ENCODE measurements at regions not wholly inside any gene's neighbourhood (a gene's known extent, or its start where the extent isn't known, plus 50 kb on each side); places are given as distances from the start of the nearest gene placed in this dataset.

GRCh38 chr13:33376212-33376611 is 90.7 kb upstream of the STARD13 start:
- no peaks in the 10 kb centered on the region for H3F3A ChIP-seq (ENCODE audit: insufficient read depth, low read length)
- no peaks in the 10 kb centered on the region for H3K27me3 ChIP-seq (replicated peaks; ENCODE audit: insufficient read depth, low read length)
- TF ChIP-seq CTCF (IDR thresholded peaks at IDR 0.05; ENCODE audit: low read length), result no peak
- TF ChIP-seq EZH2 (optimal IDR thresholded peaks at IDR 0.05; ENCODE audit: low read depth, low read length), result no peak
- no peak for TF ChIP-seq EZH2phosphoT487 (IDR thresholded peaks at IDR 0.05; ENCODE audit: low read length)
- H2AFZ ChIP-seq (ENCODE audit: low read length), result no peak overlapping the region
- H3K36me3 ChIP-seq (replicated peaks; ENCODE audit: insufficient read depth, low read length), result no peaks in the 10 kb centered on the region
- no peak overlapping the region for H3K4me3 ChIP-seq (ENCODE audit: low read length)
- no peak overlapping the region for H3K27ac ChIP-seq (ENCODE audit: low read length)
- no peaks in the 10 kb centered on the region for H3K9me2 ChIP-seq (replicated peaks; ENCODE audit: insufficient read depth, low read length)
- no peak for DNase-seq
- H3K79me2 ChIP-seq (ENCODE audit: low read length), result no peaks in the 10 kb centered on the region
- no peaks in the 10 kb centered on the region for H4K20me1 ChIP-seq (ENCODE audit: insufficient read depth, low read length)
- H3K9ac ChIP-seq (ENCODE audit: low read length), result no peak overlapping the region
- no peaks in the 10 kb centered on the region for H3K9me3 ChIP-seq (replicated peaks; ENCODE audit: insufficient read depth, low read length)
- no peaks in the 10 kb centered on the region for H3K4me1 ChIP-seq (ENCODE audit: low read length)
- H3K4me2 ChIP-seq (ENCODE audit: low read depth, low read length), result no peak overlapping the region

GRCh38 chr13:33377411-33377810 is 91.9 kb upstream of the STARD13 start:
- Histone ChIP-seq H4K20me1 (ENCODE audit: insufficient read depth, low read length) (no peaks in the 10 kb centered on the region), H3K36me3 (replicated peaks; ENCODE audit: insufficient read depth, low read length) (no peaks in the 10 kb centered on the region), H3K9me3 (replicated peaks; ENCODE audit: insufficient read depth, low read length) (no peaks in the 10 kb centered on the region), H3K27ac (ENCODE audit: low read length) (no peak overlapping the region), H3K4me2 (ENCODE audit: low read depth, low read length) (no peak overlapping the region), H3K9me2 (replicated peaks; ENCODE audit: insufficient read depth, low read length) (no peaks in the 10 kb centered on the region), H3K79me2 (ENCODE audit: low read length) (no peaks in the 10 kb centered on the region), H3K4me1 (ENCODE audit: low read length) (no peaks in the 10 kb centered on the region), H3F3A (ENCODE audit: insufficient read depth, low read length) (no peaks in the 10 kb centered on the region), H3K9ac (ENCODE audit: low read length) (no peak overlapping the region), H2AFZ (ENCODE audit: low read length) (no peak overlapping the region), H3K27me3 (replicated peaks; ENCODE audit: insufficient read depth, low read length) (no peaks in the 10 kb centered on the region), H3K4me3 (ENCODE audit: low read length) (no peak overlapping the region)
- no peak for DNase-seq
- TF ChIP-seq CTCF (IDR thresholded peaks at IDR 0.05; ENCODE audit: low read length), result no peak
- TF ChIP-seq EZH2phosphoT487 (IDR thresholded peaks at IDR 0.05; ENCODE audit: low read length), result no peak
- no peak for TF ChIP-seq EZH2 (optimal IDR thresholded peaks at IDR 0.05; ENCODE audit: low read depth, low read length)

GRCh38 chr13:33377825-33378224 is 92.3 kb upstream of the STARD13 start:
- no peaks in the 10 kb centered on the region for H3K79me2 ChIP-seq (ENCODE audit: low read length)
- H3K4me2 ChIP-seq (ENCODE audit: low read depth, low read length), result no peak overlapping the region
- no peaks in the 10 kb centered on the region for H3K4me1 ChIP-seq (ENCODE audit: low read length)
- DNase-seq, result no peak
- no peak overlapping the region for H3K9ac ChIP-seq (ENCODE audit: low read length)
- TF ChIP-seq CTCF (IDR thresholded peaks at IDR 0.05; ENCODE audit: low read length), result no peak
- no peaks in the 10 kb centered on the region for H3K9me2 ChIP-seq (replicated peaks; ENCODE audit: insufficient read depth, low read length)
- no peak overlapping the region for H3K27ac ChIP-seq (ENCODE audit: low read length)
- H3F3A ChIP-seq (ENCODE audit: insufficient read depth, low read length), result no peaks in the 10 kb centered on the region
- H3K36me3 ChIP-seq (replicated peaks; ENCODE audit: insufficient read depth, low read length), result no peaks in the 10 kb centered on the region
- no peaks in the 10 kb centered on the region for H4K20me1 ChIP-seq (ENCODE audit: insufficient read depth, low read length)
- H3K9me3 ChIP-seq (replicated peaks; ENCODE audit: insufficient read depth, low read length), result no peaks in the 10 kb centered on the region
- no peaks in the 10 kb centered on the region for H3K27me3 ChIP-seq (replicated peaks; ENCODE audit: insufficient read depth, low read length)
- no peak overlapping the region for H2AFZ ChIP-seq (ENCODE audit: low read length)
- no peak overlapping the region for H3K4me3 ChIP-seq (ENCODE audit: low read length)

- H3K9ac ChIP-seq (ENCODE audit: low read length), result no peak overlapping the region
- no peak overlapping the region for H2AFZ ChIP-seq (ENCODE audit: low read length)
- H3F3A ChIP-seq (ENCODE audit: insufficient read depth, low read length), result no peaks in the 10 kb centered on the region
- no peaks in the 10 kb centered on the region for H3K27me3 ChIP-seq (replicated peaks; ENCODE audit: insufficient read depth, low read length)
- H3K36me3 ChIP-seq (replicated peaks; ENCODE audit: insufficient read depth, low read length), result no peaks in the 10 kb centered on the region
- no peaks in the 10 kb centered on the region for H4K20me1 ChIP-seq (ENCODE audit: insufficient read depth, low read length)
- TF ChIP-seq EZH2 (optimal IDR thresholded peaks at IDR 0.05; ENCODE audit: low read depth, low read length) (no peak), EZH2phosphoT487 (IDR thresholded peaks at IDR 0.05; ENCODE audit: low read length) (no peak), CTCF (IDR thresholded peaks at IDR 0.05; ENCODE audit: low read length) (no peak)
- no peaks in the 10 kb centered on the region for H3K9me3 ChIP-seq (replicated peaks; ENCODE audit: insufficient read depth, low read length)
- no peak overlapping the region for H3K4me2 ChIP-seq (ENCODE audit: low read depth, low read length)
- no peaks in the 10 kb centered on the region for H3K79me2 ChIP-seq (ENCODE audit: low read length)
- no peak for DNase-seq
- no peaks in the 10 kb centered on the region for H3K9me2 ChIP-seq (replicated peaks; ENCODE audit: insufficient read depth, low read length)
- no peak overlapping the region for H3K27ac ChIP-seq (ENCODE audit: low read length)
- no peak overlapping the region for H3K4me3 ChIP-seq (ENCODE audit: low read length)
- no peaks in the 10 kb centered on the region for H3K4me1 ChIP-seq (ENCODE audit: low read length)
These were observed 94.1 kb upstream of the STARD13 start for GRCh38 chr13:33379608-33380007.
